Endothelial cell of umbilical vein (primary cell): ENCODE measurements at regions not wholly inside any gene's neighbourhood (a gene's known extent, or its start where the extent isn't known, plus 50 kb on each side); places are given as distances from the start of the nearest gene placed in this dataset.

Experiments
- BruUV-seq: library from RNA; stranded (reverse); fragments of 400-500 nt; replicated peaks from 2 replicates; lab custom pipeline; 2021; lab: Mats Ljungman, UMichigan
- CTCF ChIA-PET: fragments of 300-600, 350-600 bp; sonication (Branson Sonifier 250); formaldehyde crosslinking; loops from one replicate; lab custom pipeline; 2021; ENCODE audit warnings: antibody characterized with exemption, inconsistent platforms; lab: Charles Lee
- POLR2A ChIA-PET: fragments of 300-600, 350-600 bp; sonication (Branson Sonifier 250); formaldehyde crosslinking; loops from one replicate; lab custom pipeline; 2021; ENCODE audit warnings: antibody characterized with exemption, inconsistent platforms; lab: Charles Lee
- DNase-seq: peaks from one replicate; pipeline ENCODE4 v3.0.0-alpha.2; 2011; ENCODE audit warnings: low read depth, low spot score
- FAIRE-seq: peaks from 2 replicates; lab custom pipeline; 2011; peaks lifted over from hg19 to GRCh38; lab: Jason Lieb, UNC
- H2AFZ ChIP-seq: 2 replicates; pipeline ENCODE4 v1.6.0; 2012; ENCODE audit warnings: low read depth, low read length, control low read depth, inconsistent platforms
- H3K27ac ChIP-seq: 2 replicates; pipeline ENCODE4 v1.5.1; 2011; ENCODE audit warnings: low read depth, mild to moderate bottlenecking, control low read depth, low read length, moderate library complexity; ENCODE audit not compliant: insufficient read depth
- H3K27me3 ChIP-seq, 2 experiments: 2 replicates each; pipeline versions ENCODE4 v1.6.0 to v1.6.1; 2011; ENCODE audit warnings: low read length in 2 of 2, mixed read lengths in 1 of 2; ENCODE audit not compliant: control insufficient read depth in 2 of 2, insufficient read depth in 2 of 2
- H3K36me3 ChIP-seq, 2 experiments: 2 replicates in 1 of 2; 3 replicates in 1 of 2; pipeline ENCODE4 v1.5.1; 2011; ENCODE audit warnings: low read length in 2 of 2, mild to moderate bottlenecking in 1 of 2, moderate library complexity in 1 of 2; ENCODE audit not compliant: control insufficient read depth in 2 of 2, insufficient read depth in 2 of 2; ENCODE audit errors: extremely low read depth in 1 of 2
- H3K4me1 ChIP-seq: 3 replicates; pipeline ENCODE4 v1.5.1; 2011; ENCODE audit warnings: mild to moderate bottlenecking, low read length; ENCODE audit not compliant: control insufficient read depth, insufficient read depth; ENCODE audit errors: extremely low read depth
- H3K4me2 ChIP-seq: 2 replicates; pipeline ENCODE4 v1.6.1; 2011; ENCODE audit warnings: low read length, control low read depth, mixed read lengths; ENCODE audit not compliant: insufficient read depth
- H3K4me3 ChIP-seq, 3 experiments: fragments of 200-600 bp in 1 of 3; sonication (generic), shearing (Covaris generic) in 1 of 3; replicated peaks in 1 of 3; 2 replicates each; pipeline ENCODE4 v1.5.1; 2011 to 2016; ENCODE audit warnings: control low read depth in 3 of 3, low read length in 3 of 3, mild to moderate bottlenecking in 2 of 3, inconsistent platforms in 1 of 3, low read depth in 1 of 3, moderate library complexity in 1 of 3; ENCODE audit not compliant: insufficient read depth in 1 of 3
- H3K79me2 ChIP-seq: 2 replicates; pipeline ENCODE4 v1.6.0; 2012; ENCODE audit warnings: low read length, inconsistent platforms; ENCODE audit not compliant: control insufficient read depth, insufficient read depth
- H3K9ac ChIP-seq: replicated peaks from 2 replicates; pipeline ENCODE3; 2011; ENCODE audit warnings: low read length, control low read depth; ENCODE audit not compliant: insufficient read depth; ENCODE audit errors: extremely low read depth
- H3K9me1 ChIP-seq: replicated peaks from 3 replicates; pipeline ENCODE4 v1.6.0; 2011; ENCODE audit warnings: mild to moderate bottlenecking, low read length; ENCODE audit not compliant: control insufficient read depth, insufficient read depth; ENCODE audit errors: extremely low read depth
- H3K9me3 ChIP-seq: replicated peaks from 2 replicates; pipeline ENCODE4 v1.5.1; 2012; ENCODE audit warnings: low read length, inconsistent platforms; ENCODE audit not compliant: control insufficient read depth, insufficient read depth
- H4K20me1 ChIP-seq: replicated peaks from 2 replicates; pipeline ENCODE3; 2011; ENCODE audit warnings: mild to moderate bottlenecking, low read length; ENCODE audit not compliant: control insufficient read depth, insufficient read depth; ENCODE audit errors: extremely low read depth
- EZH2 ChIP-seq: IDR thresholded peaks from 2 replicates; pipeline ENCODE4 v1.6.1; 2012; ENCODE audit warnings: borderline replicate concordance, low read depth, mild to moderate bottlenecking, moderate library complexity, low read length, inconsistent platforms; ENCODE audit not compliant: severe bottlenecking
- FOS ChIP-seq: IDR thresholded peaks from 2 replicates; pipeline ENCODE4 v1.6.1; 2011; ENCODE audit warnings: mild to moderate bottlenecking, low read length, moderate library complexity, borderline replicate concordance; ENCODE audit not compliant: insufficient read depth
- GATA2 ChIP-seq: IDR thresholded peaks from 2 replicates; pipeline ENCODE4 v1.7.0; 2011; ENCODE audit warnings: low read depth, mild to moderate bottlenecking, moderate library complexity, mixed read lengths, low read length; ENCODE audit not compliant: insufficient read length, insufficient read depth
- JUN ChIP-seq: IDR thresholded peaks from 2 replicates; pipeline ENCODE4 v1.6.1; 2011; ENCODE audit warnings: borderline replicate concordance, low read depth; ENCODE audit not compliant: insufficient read length, insufficient read depth
- MAX ChIP-seq: IDR thresholded peaks from 2 replicates; pipeline ENCODE4 v1.6.1; 2011; ENCODE audit not compliant: insufficient read depth, insufficient read length
- MYC ChIP-seq: IDR thresholded peaks from one replicate; pipeline ENCODE4 v1.6.1; 2011; ENCODE audit warnings: mild to moderate bottlenecking, low read depth, low read length
- POLR2A ChIP-seq: IDR thresholded peaks from 2 replicates; pipeline ENCODE4 v1.6.1; 2012; ENCODE audit warnings: low read depth, mild to moderate bottlenecking, control low read depth, low read length
- POLR2AphosphoS5 ChIP-seq: IDR thresholded peaks from 2 replicates; pipeline ENCODE4 v1.6.1; 2012; ENCODE audit warnings: low read depth, mild to moderate bottlenecking, control low read depth, low read length, moderate library complexity; ENCODE audit not compliant: insufficient read depth
- dilution Hi-C: fragments of 300-500 bp; cut with MboI; formaldehyde crosslinking; loops from one replicate; pipeline ENCODE4 v1.15.0; 2019; ENCODE audit warnings: low sequenced_read_pairs; ENCODE audit not compliant: extremely low pct_ligation_motif_present
- intact Hi-C: fragments of 100-400 bp; cut with micrococcal nuclease; formaldehyde crosslinking; loops from one replicate; pipeline ENCODE4 v1.10.0; 2022
- TF ChIP-seq, protein P1 (sequence below), 2 donors: IDR thresholded peaks; 1 replicate in 1 of 2; 2 replicates in 1 of 2; pipeline ENCODE4 v1.5.1; 2011; ENCODE audit warnings: low read length in 2 of 2, mild to moderate bottlenecking in 2 of 2, moderate library complexity in 2 of 2, control low read depth in 1 of 2, inconsistent platforms in 1 of 2, low read depth in 1 of 2; ENCODE audit not compliant: insufficient read depth in 1 of 2; ENCODE audit errors: extremely low read depth in 1 of 2

DNA sequence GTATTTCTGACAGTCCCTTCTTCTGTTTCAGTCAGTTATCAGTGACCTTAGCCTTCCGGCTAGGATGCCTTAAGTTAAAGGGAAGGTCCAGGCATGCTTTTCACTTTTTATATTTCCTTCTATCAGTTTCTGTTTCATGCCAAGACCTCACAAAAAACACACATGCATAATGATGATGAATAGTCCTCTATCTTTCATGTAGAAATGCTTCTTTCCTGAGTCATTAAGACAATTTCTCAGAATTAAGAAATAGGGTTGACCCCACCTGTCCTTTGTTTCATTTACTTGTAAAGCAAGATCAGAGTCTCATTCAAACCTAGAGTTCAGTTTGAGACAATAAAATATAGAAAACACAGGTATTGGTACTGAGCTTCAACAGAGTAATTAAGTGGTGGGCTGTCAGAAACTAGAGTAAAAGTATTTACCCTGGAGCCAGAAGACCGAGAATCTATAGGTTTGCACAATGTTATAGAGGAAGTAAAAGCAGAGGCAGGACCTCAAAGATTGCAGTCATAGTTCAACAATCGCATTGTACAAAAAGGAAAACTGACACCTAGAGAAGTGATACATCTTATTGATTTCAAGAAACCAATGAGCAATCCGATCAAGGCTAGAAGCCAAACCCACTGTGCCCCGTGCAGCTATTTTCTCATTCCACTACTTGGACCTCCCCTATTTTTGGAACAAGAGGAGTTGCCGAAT is 118.7 kb upstream of the PUM3 start:
- H3K27me3 ChIP-seq: no peaks in the 10 kb centered on the region
- no peaks in the 10 kb centered on the region for H3K79me2 ChIP-seq
- TF ChIP-seq JUN: no peak
- TF ChIP-seq POLR2AphosphoS5: no peak
- TF ChIP-seq MYC: no peak
- TF ChIP-seq, protein P1, sequence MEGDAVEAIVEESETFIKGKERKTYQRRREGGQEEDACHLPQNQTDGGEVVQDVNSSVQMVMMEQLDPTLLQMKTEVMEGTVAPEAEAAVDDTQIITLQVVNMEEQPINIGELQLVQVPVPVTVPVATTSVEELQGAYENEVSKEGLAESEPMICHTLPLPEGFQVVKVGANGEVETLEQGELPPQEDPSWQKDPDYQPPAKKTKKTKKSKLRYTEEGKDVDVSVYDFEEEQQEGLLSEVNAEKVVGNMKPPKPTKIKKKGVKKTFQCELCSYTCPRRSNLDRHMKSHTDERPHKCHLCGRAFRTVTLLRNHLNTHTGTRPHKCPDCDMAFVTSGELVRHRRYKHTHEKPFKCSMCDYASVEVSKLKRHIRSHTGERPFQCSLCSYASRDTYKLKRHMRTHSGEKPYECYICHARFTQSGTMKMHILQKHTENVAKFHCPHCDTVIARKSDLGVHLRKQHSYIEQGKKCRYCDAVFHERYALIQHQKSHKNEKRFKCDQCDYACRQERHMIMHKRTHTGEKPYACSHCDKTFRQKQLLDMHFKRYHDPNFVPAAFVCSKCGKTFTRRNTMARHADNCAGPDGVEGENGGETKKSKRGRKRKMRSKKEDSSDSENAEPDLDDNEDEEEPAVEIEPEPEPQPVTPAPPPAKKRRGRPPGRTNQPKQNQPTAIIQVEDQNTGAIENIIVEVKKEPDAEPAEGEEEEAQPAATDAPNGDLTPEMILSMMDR (IDR thresholded peaks at IDR 0.05; ENCODE audit: extremely low read depth in 1 of 2, insufficient read depth in 1 of 2, low read depth in 1 of 2, low read length in 2 of 2): no peak
- no peak for TF ChIP-seq MAX
- TF ChIP-seq POLR2A: no peak
- no peak for TF ChIP-seq EZH2
- no peak for TF ChIP-seq GATA2
- TF ChIP-seq FOS: no peak
- FAIRE-seq (no peak), DNase-seq (no peak)
- no peak overlapping the region for H2AFZ ChIP-seq
- ChIA-PET CTCF (no interaction called here), POLR2A (no interaction called here)
- H3K4me3 ChIP-seq: no peak overlapping the region
- dilution Hi-C loops: no loop called here
- no peaks in the 10 kb centered on the region for H4K20me1 ChIP-seq
- intact Hi-C loops: no loop called here
- H3K27ac ChIP-seq: no peak overlapping the region
- H3K36me3 ChIP-seq: no peaks in the 10 kb centered on the region
- no peaks in the 10 kb centered on the region for H3K9me3 ChIP-seq
- H3K9ac ChIP-seq: no peak overlapping the region
- no TSS peak for BruUV-seq
- no peaks in the 10 kb centered on the region for H3K9me1 ChIP-seq
- H3K4me1 ChIP-seq: no peaks in the 10 kb centered on the region
- no peak overlapping the region for H3K4me2 ChIP-seq
